Rectal smooth muscle tissue (tissue), 1 donor: ENCODE measurements at regions not wholly inside any gene's neighbourhood (a gene's known extent, or its start where the extent isn't known, plus 50 kb on each side); places are given as distances from the start of the nearest gene placed in this dataset.
"Not testable (repeated sequence)": the region's sequence is repeated elsewhere in the genome, so short reads cannot be mapped to it uniquely, and the experiment has no call there.

Source experiments
- H3K27ac ChIP-seq: one replicate; pipeline ENCODE4 v1.7.0; 2013; ENCODE audit warnings: low read depth, low read length, inconsistent platforms
- H3K27me3 ChIP-seq: one replicate; pipeline ENCODE4 v1.7.0; 2013; ENCODE audit warnings: low read length; ENCODE audit not compliant: control insufficient read depth, insufficient read depth
- H3K36me3 ChIP-seq: one replicate; pipeline ENCODE4 v1.7.0; 2013; ENCODE audit warnings: low read length; ENCODE audit not compliant: control insufficient read depth, insufficient read depth
- H3K4me1 ChIP-seq: one replicate; pipeline ENCODE4 v1.7.0; 2013; ENCODE audit warnings: low read length; ENCODE audit not compliant: control insufficient read depth, insufficient read depth
- H3K4me3 ChIP-seq: one replicate; pipeline ENCODE4 v1.7.0; 2013; ENCODE audit warnings: low read length
- H3K9ac ChIP-seq: one replicate; pipeline ENCODE4 v1.7.0; 2013; ENCODE audit warnings: low read length

DNA sequence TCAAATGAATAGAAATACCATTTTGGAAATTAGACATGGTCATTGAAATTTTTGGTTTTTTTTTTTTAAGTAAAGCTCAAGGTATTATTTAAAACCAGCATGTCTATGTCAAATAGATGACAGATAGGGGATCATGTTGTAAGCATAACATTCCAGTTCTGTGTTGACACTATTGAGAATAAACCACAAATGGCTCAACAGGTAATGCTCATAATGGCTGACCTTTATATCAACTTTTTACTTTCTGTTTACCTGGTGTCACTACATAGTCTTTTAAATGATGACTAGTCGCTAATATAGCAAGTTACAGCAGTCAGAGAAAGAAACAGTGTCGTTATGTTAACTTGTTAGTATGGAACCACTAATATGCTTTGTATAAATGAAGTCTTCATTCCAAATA, 616.0 kb downstream of the GATA3 start:
- H3K4me1 ChIP-seq = no peaks in the 10 kb centered on the region
- H3K27me3 ChIP-seq = no peaks in the 10 kb centered on the region
- H3K9ac ChIP-seq = no peak overlapping the region
- no peaks in the 10 kb centered on the region for H3K36me3 ChIP-seq
- H3K27ac ChIP-seq = no peak overlapping the region
- H3K4me3 ChIP-seq = no peak overlapping the region

DNA sequence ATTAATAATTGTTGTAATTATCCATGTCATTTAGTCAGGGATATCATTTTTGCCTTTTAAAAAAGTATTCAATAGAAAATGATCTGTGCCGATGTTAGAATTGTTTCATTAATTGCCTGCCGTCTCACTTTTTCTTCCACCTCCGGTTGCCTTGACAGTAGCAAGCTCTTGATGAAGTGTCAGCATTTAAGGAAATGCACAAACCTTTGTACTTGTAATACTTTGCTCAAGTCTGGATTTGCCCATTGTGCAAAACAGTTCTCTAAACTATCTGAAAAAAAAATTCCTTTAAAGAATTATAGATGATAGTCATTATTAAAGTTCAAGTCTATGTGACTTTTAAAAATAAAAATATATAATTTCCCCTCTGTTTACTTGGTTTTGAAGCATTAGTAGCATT, 619.7 kb downstream of the GATA3 start:
- H3K9ac ChIP-seq = no peak overlapping the region
- no peaks in the 10 kb centered on the region for H3K27me3 ChIP-seq
- no peaks in the 10 kb centered on the region for H3K4me1 ChIP-seq
- no peaks in the 10 kb centered on the region for H3K36me3 ChIP-seq
- no peak overlapping the region for H3K4me3 ChIP-seq
- H3K27ac ChIP-seq = no peak overlapping the region

- H3K4me3 ChIP-seq = no peak overlapping the region
- no peak overlapping the region for H3K27ac ChIP-seq
- no peaks in the 10 kb centered on the region for H3K27me3 ChIP-seq
- no peaks in the 10 kb centered on the region for H3K36me3 ChIP-seq
- H3K9ac ChIP-seq = no peak overlapping the region
- no peaks in the 10 kb centered on the region for H3K4me1 ChIP-seq
These were observed 623.2 kb downstream of the GATA3 start for GRCh38 chr10:8677642-8678041.

- not testable (repeated sequence) for H3K27me3 ChIP-seq, H3K4me1 ChIP-seq, H3K4me3 ChIP-seq, H3K9ac ChIP-seq, H3K36me3 ChIP-seq, H3K27ac ChIP-seq
These were observed 630.4 kb downstream of the GATA3 start for GRCh38 chr10:8684916-8685315.

DNA sequence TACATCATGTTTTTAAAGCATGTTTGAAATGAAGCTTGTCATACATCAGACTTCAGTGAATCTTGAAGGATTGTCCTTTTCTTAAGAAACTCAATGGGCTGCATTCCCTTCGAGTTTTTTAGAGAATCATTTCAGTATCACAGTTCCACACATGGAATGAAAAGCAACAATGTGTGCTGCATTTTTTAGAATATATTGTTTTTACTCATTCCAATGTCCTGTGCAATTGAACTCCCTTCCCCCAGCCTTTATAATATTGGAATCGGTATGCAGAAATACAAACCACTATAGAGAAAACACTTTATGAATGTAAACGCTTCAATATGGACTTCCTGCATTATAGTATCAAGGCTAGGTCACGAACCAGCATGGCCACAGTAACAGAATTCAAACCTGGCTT, 634.4 kb downstream of the GATA3 start:
- Histone ChIP-seq H3K36me3 (no peaks in the 10 kb centered on the region), H3K4me3 (no peak overlapping the region), H3K27me3 (no peaks in the 10 kb centered on the region), H3K27ac (no peak overlapping the region), H3K4me1 (no peaks in the 10 kb centered on the region), H3K9ac (no peak overlapping the region)

DNA sequence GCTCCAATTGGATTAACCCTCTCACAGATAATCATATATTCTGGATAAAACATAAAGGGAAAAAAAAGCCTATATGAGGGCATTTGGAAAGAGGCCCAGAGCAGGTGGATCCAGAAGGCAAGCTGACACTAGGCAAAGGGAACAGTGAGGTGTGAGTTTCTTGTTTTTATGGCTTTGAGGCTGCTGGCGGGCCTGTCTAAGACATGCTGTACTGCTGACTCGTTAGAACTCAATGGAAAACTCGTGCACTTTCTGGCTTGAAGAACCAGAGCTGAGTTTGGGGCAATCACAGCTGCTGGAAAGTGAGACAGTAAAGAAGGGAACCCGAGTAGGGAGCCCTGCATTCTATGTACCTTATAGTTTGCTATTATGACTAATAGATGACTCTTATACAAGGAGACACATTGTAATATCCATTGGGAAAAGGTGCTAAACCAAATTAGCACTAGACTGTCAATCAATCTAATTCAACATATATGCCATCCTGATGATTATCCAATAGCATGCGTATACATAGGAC, 637.1 kb downstream of the GATA3 start:
- Histone ChIP-seq H3K9ac (no peak overlapping the region), H3K4me1 (no peaks in the 10 kb centered on the region), H3K36me3 (no peaks in the 10 kb centered on the region), H3K4me3 (no peak overlapping the region), H3K27ac (no peak overlapping the region), H3K27me3 (no peaks in the 10 kb centered on the region)

- H3K9ac ChIP-seq, H3K4me3 ChIP-seq, H3K27me3 ChIP-seq, H3K36me3 ChIP-seq, H3K27ac ChIP-seq, H3K4me1 ChIP-seq: not testable (repeated sequence)
These were observed 639.1 kb downstream of the GATA3 start for GRCh38 chr10:8693635-8694034.

DNA sequence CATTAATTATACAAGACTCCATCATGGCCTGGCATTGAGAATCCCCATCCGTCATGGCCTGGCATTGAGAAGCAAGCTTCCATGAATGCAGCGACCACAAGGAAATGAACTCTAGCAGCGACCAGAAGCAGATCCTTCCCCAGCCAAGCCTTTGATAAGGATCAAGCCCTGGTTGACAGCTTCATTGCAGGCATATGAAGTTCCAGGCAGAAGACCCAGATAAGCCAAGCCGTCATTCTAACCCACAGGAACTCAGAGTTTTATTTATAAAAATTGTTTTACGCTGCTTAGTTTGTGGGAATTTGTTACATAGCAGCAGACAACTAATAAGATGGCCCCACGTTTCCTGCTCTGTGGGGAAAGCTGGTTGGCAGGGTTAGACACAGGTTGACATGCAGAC, 642.3 kb downstream of the GATA3 start:
- no peak overlapping the region for H3K27ac ChIP-seq
- H3K9ac ChIP-seq = no peak overlapping the region
- H3K4me1 ChIP-seq = no peaks in the 10 kb centered on the region
- no peak overlapping the region for H3K4me3 ChIP-seq
- no peaks in the 10 kb centered on the region for H3K27me3 ChIP-seq
- H3K36me3 ChIP-seq = no peaks in the 10 kb centered on the region

GRCh38 chr10:8700689-8701088, 646.2 kb downstream of the GATA3 start:
- H3K36me3 ChIP-seq = no peaks in the 10 kb centered on the region
- no peaks in the 10 kb centered on the region for H3K4me1 ChIP-seq
- H3K27ac ChIP-seq = no peak overlapping the region
- H3K9ac ChIP-seq = no peak overlapping the region
- no peak overlapping the region for H3K4me3 ChIP-seq
- no peaks in the 10 kb centered on the region for H3K27me3 ChIP-seq

GRCh38 chr10:8702181-8702580, 647.7 kb downstream of the GATA3 start:
- H3K36me3 ChIP-seq = no peaks in the 10 kb centered on the region
- H3K4me3 ChIP-seq = no peak overlapping the region
- no peak overlapping the region for H3K27ac ChIP-seq
- H3K9ac ChIP-seq = no peak overlapping the region
- H3K27me3 ChIP-seq = no peaks in the 10 kb centered on the region
- H3K4me1 ChIP-seq = no peaks in the 10 kb centered on the region

DNA sequence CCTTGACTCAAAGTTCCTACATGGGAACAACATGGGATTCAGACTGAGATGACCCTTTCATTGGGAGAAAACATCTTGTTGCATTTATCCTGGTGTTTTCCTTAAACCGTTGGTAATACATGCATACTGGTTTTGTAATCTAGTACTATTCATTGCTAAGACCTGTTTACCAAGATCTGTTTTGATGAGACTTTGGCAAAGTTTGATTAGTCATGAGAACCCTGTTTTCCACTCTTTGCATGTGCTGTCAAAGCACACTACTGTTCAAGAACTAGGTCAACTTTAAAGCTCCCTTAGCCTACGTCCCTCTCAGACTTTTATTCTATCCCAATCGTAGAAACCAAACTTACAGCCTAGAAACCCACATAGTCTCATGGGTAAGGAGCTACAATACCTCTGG, 650.9 kb downstream of the GATA3 start:
- no peak overlapping the region for H3K9ac ChIP-seq
- no peak overlapping the region for H3K27ac ChIP-seq
- no peaks in the 10 kb centered on the region for H3K36me3 ChIP-seq

DNA sequence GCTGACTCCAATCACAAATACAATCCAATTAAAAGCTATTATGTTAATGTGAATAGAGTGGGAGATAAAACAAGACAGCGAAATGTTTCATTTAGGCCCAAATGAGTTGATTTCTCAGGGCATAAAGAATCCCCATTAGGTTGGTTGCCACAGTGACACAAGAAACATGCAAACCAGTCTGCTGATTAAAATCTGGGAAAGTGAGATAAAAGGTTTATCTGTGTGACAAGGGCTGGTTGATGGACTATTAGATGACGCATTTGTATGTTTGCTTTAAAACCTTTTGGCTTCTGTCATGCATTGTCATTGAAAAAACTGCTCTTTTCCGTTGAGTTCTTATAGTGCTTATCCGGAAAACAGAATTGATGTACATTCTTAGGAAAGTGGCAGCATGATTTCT, 658.2 kb downstream of the GATA3 start:
- no peak overlapping the region for H3K4me3 ChIP-seq
- H3K9ac ChIP-seq = no peak overlapping the region
- H3K36me3 ChIP-seq = no peaks in the 10 kb centered on the region
- no peaks in the 10 kb centered on the region for H3K4me1 ChIP-seq
- H3K27ac ChIP-seq = no peak overlapping the region
- H3K27me3 ChIP-seq = no peaks in the 10 kb centered on the region

More for the DNA sequence above, 650.9 kb downstream of the GATA3 start:
- H3K27me3 ChIP-seq = no peaks in the 10 kb centered on the region
- no peak overlapping the region for H3K4me3 ChIP-seq
- no peaks in the 10 kb centered on the region for H3K4me1 ChIP-seq

DNA sequence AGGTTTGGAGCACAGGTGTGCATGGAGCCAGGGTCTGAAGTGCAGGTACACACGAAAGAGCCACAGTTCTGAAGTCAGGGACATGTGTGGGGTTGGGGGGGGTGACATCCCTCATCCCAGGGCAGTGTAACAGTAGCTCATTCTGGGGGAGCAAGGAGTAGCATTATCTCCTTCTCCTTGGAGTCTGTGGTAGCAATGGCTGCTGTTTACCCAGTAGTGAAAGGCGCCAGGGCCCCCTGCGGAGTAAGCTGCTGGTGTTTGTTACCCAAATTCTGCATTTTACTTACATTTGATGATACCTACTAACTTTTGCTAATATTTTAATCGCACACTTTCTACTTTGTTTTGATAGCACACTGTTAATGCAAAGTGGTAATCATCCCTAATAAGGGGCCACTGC, 665.5 kb downstream of the GATA3 start:
- Histone ChIP-seq H3K27me3 (no peaks in the 10 kb centered on the region), H3K27ac (no peak overlapping the region), H3K4me1 (no peaks in the 10 kb centered on the region), H3K36me3 (no peaks in the 10 kb centered on the region), H3K9ac (no peak overlapping the region), H3K4me3 (no peak overlapping the region)
